SJCRH30 (cell line): ENCODE measurements at regions not wholly inside any gene's neighbourhood (a gene's known extent, or its start where the extent isn't known, plus 50 kb on each side); places are given as distances from the start of the nearest gene placed in this dataset.
"Not testable (repeated sequence)": the region's sequence is repeated elsewhere in the genome, so short reads cannot be mapped to it uniquely, and the experiment has no call there.

Source experiments
- DNase-seq, 2 experiments: peaks; one replicate each; pipeline ENCODE4 v3.0.0-alpha.2; 2015 to 2020
- H3K27ac ChIP-seq: fragments of 250-450 bp; sonication (Bioruptor Pico); 2 replicates; pipeline ENCODE4 v1.5.1; 2020; ENCODE audit warnings: mild to moderate bottlenecking, moderate library complexity
- H3K27me3 ChIP-seq: fragments of 250-450 bp; sonication (Bioruptor Pico); 2 replicates; pipeline ENCODE4 v1.5.1; 2020; ENCODE audit warnings: mild to moderate bottlenecking, moderate library complexity
- H3K36me3 ChIP-seq: fragments of 250-450 bp; sonication (Bioruptor Pico); 2 replicates; pipeline ENCODE4 v1.5.1; 2020; ENCODE audit warnings: mild to moderate bottlenecking, moderate library complexity
- H3K4me1 ChIP-seq: fragments of 250-450 bp; sonication (Bioruptor Pico); 2 replicates; pipeline ENCODE4 v1.5.1; 2020; ENCODE audit warnings: mild to moderate bottlenecking, moderate library complexity
- H3K4me3 ChIP-seq: fragments of 250-450 bp; sonication (Bioruptor Pico); 2 replicates; pipeline ENCODE4 v1.5.1; 2020; ENCODE audit warnings: mild to moderate bottlenecking, moderate library complexity
- H3K9me3 ChIP-seq: fragments of 250-450 bp; sonication (Bioruptor Pico); replicated peaks from 2 replicates; pipeline ENCODE4 v1.5.1; 2020; ENCODE audit warnings: mild to moderate bottlenecking, moderate library complexity

DNA sequence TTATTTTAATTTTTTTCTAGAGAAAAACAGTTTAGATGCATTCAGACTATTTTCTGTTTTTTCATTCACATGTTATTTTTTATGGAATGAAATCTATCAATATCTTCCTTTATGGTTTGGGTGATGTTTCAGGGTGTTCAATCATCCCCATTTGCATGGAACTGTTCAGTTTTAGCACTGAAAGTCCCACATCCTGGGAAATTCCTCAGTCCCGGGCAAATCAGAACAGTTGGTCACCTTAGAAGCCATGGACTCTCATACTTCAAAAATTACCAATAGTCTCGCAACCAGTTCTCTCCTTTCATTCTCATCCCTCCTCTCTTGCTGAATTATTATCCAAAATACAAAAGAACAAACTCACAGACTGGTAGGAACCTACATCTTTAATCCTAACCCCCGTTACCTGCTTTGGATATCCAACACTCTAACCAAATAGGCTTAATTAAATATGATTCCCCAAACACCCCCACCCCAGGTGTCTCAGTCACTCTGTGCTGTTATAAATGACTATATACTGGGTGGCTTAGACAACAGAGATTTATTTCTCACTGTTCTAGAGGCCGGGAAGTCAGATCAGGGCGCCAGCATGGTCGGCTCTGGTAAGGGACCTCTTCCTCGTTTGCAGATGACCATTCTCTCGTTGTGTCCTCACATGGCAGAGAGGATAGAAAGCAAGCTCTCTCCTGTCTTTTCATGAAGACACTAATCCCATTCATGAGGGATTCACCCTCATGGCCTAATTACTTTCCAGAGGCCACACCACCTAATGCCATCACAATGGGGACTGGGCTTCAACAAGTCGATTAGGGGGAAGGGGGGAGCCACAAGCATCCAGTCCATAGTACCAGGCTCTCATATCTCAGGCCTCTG, 57.7 kb upstream of the SLC1A4 start:
- Histone ChIP-seq H3K36me3 (no peaks in the 10 kb centered on the region), H3K9me3 (0 out of 2 replicates have a peak, but pooled peaks cover 2% of the 10 kb centered on the region), H3K27me3 (0 out of 2 replicates have a peak, but pooled peaks cover 5% of the 10 kb centered on the region), H3K4me3 (no peak overlapping the region), H3K27ac (no peak overlapping the region), H3K4me1 (no peaks in the 10 kb centered on the region)
- DNase-seq: no peak

DNA sequence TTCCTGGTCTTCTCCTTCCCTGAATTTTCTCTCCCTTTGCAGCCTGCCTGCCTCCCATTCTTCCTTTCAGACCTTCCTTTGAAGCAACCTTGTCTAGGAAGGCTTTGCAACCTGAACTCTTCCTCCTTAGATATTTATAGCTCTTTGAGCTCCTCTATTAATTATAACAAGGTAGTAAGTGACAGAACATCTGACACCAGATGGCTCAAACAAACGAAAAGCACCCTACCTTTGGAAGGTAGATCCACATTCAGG, 57.2 kb upstream of the SLC1A4 start:
- Histone ChIP-seq H3K4me1 (no peaks in the 10 kb centered on the region), H3K4me3 (no peak overlapping the region), H3K36me3 (no peaks in the 10 kb centered on the region), H3K27me3 (0 out of 2 replicates have a peak, but pooled peaks cover 5% of the 10 kb centered on the region), H3K27ac (no peak overlapping the region), H3K9me3 (0 out of 2 replicates have a peak, but pooled peaks cover 2% of the 10 kb centered on the region)
- no peak for DNase-seq

DNA sequence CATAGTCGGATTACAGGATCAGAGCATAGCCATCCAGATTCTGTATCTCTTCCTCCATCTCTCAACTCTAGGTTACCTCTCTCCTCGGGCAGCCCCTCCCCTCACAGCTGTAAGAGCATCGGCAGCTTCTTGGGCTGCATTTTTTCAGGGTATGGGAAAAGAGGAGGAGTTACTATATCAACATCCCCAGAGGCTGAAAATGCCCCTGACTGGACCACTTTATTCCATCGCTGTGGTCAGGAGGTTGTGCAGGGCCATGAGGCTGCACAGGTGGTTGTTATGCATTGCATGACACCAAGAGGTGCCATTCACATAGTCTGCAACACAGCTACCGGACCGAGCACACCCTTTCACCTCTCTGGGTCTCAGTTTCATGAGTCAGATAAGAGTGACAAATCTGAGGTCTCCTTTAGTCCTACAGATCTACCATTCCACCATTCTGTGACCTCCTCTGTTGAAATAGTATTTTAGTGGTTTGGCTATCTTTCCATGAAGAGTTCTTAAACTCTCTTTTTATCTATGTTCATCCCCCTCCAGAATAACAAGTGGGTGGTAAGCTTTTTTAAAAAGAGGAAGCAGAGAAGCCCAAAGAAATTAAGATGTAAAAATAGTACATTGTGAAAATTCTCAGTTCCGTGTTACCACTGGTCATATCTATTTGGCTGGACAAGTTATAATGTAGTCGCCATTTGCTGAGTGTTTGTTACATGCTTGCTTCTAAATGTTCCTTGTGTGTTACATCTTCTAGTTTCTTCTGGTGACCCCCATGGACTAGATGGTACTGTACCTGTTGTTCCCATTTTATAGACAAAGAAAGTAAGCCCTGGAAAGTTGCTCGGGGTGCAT, 56.6 kb upstream of the SLC1A4 start:
- H3K27ac ChIP-seq: no peak overlapping the region
- H3K27me3 ChIP-seq: 0 out of 2 replicates have a peak, but pooled peaks cover 5% of the 10 kb centered on the region
- no peak for DNase-seq
- H3K9me3 ChIP-seq: 0 out of 2 replicates have a peak, but pooled peaks cover 2% of the 10 kb centered on the region
- no peaks in the 10 kb centered on the region for H3K4me1 ChIP-seq
- H3K36me3 ChIP-seq: no peaks in the 10 kb centered on the region
- no peak overlapping the region for H3K4me3 ChIP-seq

DNA sequence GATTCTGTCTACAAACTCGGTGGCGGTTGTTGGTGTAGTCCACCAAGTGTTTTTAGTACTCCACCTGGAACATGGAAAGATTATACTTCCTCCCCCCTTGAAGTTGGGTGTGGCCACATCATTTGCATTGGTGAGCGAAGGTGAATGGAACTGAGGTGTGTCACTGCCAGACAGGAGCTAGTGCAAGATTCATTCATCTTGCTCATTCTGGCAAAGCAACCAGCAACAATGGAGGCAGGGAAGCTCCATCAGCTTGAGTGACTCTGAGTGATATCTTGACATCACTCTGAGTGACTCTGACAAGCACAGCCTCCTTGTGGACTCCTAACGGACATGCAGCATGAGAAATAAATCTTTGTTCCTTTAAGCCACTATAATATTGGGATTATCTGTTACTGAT, 54.7 kb upstream of the SLC1A4 start:
- H3K9me3 ChIP-seq: 0 out of 2 replicates have a peak, but pooled peaks cover 2% of the 10 kb centered on the region
- 0 out of 2 replicates have a peak, but pooled peaks cover 5% of the 10 kb centered on the region for H3K27me3 ChIP-seq
- no peak for DNase-seq
- no peak overlapping the region for H3K27ac ChIP-seq
- H3K36me3 ChIP-seq: no peaks in the 10 kb centered on the region
- no peak overlapping the region for H3K4me3 ChIP-seq
- H3K4me1 ChIP-seq: no peaks in the 10 kb centered on the region

DNA sequence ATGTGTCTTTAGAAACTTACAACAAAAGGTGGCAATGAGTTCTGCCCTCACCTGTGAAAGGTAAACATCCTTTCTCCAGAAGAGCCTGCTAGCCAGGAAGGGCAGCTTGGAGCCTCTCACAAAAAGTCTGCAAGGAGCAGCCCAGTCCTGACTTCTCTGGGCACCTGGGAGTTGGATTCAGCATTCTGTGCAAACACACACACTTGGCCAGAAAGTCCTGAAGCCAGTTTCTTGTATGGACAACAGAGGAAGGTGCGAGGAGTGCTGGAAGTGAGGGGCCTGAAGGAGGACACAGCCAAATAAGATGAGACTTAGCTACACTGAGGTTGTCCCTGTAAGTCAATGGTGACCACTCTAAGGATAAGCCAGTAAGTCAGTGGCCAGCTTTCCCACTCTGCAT, 52.4 kb upstream of the SLC1A4 start:
- Histone ChIP-seq H3K27me3 (0 out of 2 replicates have a peak, but pooled peaks cover 3% of the 10 kb centered on the region), H3K4me3 (no peak overlapping the region), H3K27ac (no peak overlapping the region), H3K36me3 (no peaks in the 10 kb centered on the region), H3K9me3 (0 out of 2 replicates have a peak, but pooled peaks cover 2% of the 10 kb centered on the region), H3K4me1 (no peaks in the 10 kb centered on the region)
- no peak for DNase-seq

DNA sequence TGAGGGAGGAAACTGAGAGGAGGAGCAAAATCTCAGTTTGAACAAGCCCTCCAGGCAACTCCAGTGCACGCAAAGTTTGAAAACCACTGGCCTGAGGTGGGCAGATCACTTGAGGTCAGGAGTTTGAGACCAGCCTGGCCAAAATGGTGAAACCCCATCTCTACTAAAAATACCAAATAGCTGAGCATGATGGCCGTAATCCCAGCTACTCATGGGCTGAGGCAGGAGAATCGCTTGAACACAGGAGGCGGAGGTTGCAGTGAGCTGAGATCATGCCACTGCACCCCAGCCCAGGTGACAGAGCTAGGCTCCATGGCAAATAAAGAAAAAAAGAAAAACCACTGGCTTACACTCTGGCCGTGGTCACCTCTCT, 51.9 kb upstream of the SLC1A4 start:
- not testable (repeated sequence) for H3K9me3 ChIP-seq, H3K36me3 ChIP-seq, DNase-seq, H3K27me3 ChIP-seq, H3K4me3 ChIP-seq, H3K4me1 ChIP-seq, H3K27ac ChIP-seq

DNA sequence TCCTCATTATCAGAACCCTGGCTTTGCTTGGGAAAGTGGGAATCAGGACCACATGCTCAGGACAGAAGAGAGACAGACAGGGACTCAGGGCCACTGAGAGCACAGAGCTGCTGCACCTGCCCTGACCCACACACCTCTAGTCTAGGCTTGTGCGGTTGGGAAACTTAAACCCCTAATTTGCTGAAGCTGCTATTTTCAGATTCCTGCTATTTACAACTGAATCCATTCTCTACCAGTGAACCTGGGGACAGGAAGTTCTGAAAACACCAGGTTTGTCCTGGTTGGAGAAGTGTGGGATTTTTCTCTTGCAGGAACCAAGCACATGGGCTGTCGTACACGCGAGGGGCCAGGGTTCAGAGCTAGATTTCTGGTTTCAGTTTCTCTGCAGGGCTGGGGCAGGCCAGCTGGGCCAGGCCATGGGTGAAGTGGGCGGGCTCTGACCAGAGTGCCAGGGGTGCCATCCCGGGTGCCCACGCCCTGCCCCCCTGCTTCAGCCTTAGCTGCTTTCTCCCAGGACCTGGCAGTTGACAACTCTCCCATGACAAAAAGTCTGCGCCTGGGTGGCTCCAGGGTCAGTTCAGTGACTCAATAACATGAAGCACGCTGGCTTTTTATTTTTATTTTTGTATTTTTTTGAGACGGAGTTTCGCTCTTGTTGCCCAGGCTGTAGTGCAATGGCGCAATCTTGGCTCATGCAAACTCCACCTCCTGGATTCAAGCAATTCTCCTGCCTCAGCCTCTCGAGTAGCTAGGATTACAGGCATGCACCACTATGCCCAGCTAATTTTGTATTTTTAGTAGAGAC, 51.3 kb upstream of the SLC1A4 start:
- Histone ChIP-seq H3K9me3 (0 out of 2 replicates have a peak, but pooled peaks cover 2% of the 10 kb centered on the region), H3K36me3 (no peaks in the 10 kb centered on the region), H3K27ac (no peak overlapping the region), H3K4me1 (no peaks in the 10 kb centered on the region), H3K27me3 (no peaks in the 10 kb centered on the region), H3K4me3 (no peak overlapping the region)
- DNase-seq: no peak

DNA sequence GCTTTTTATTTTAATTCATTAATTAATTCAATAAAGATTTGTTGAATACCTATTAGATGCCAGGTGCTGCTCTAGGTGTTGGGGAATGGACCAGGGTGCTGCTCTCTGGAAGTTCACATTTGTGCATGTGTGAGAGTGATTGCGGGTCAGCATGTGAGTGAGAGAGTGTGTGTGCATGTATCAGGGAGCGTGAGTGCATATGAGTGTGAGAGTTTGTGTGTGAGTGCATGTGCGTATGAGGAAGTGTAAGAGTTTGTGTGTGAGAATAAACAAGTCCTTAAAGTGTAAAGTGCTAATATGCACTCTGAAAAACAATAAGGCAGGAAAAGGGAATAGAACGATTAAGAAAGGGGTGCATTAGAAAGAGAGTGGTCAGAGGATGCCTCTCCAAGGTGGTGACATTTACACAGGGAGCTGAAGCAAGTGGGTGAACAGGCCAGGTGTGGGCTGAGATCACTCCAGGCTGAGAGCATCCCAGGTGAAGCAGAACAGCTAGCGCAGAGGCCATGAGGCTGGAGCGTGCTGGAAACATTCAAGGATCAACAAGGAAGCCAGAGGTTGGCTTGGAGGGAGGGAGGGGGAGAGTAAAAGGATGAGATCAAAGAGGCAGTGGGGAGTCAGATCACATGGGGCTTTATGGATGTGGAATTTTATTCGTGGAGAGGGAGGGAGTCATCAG, 50.5 kb upstream of the SLC1A4 start:
- H3K27me3 ChIP-seq: no peaks in the 10 kb centered on the region

DNA sequence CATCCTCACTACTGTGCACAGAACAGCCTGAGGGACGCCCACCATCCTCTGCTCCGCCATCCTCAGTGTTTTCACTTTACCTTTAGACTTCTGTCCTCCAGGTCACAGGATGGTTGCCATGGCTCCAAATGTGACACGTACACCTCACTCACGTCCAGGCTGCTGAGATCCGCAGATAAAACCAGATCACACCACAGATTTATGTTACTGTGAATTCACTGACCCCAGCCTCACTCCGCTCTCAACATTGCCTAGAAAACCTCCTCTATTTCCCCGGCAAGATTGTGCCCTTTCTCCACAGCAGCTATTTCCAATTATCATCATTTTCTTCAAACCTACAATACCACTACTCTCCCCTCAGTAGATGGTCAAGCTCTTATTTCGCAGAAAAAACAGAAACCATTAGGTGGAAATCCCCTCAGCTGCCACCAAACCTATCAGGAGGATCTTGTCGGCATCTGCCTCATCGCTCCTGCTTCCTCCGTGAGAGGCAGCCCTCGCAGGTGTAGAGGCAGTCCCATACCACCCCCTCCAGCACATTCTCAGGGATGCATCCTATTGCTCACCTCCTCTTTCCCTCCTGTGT, 49.8 kb upstream of the SLC1A4 start:
- DNase-seq: no peak
- Histone ChIP-seq H3K9me3 (0 out of 2 replicates have a peak, but pooled peaks cover 2% of the 10 kb centered on the region), H3K27ac (no peak overlapping the region), H3K4me1 (no peaks in the 10 kb centered on the region), H3K36me3 (no peaks in the 10 kb centered on the region), H3K27me3 (no peaks in the 10 kb centered on the region), H3K4me3 (no peak overlapping the region)

More for the DNA sequence above, 50.5 kb upstream of the SLC1A4 start:
- no peak for DNase-seq
- Histone ChIP-seq H3K9me3 (0 out of 2 replicates have a peak, but pooled peaks cover 2% of the 10 kb centered on the region), H3K36me3 (no peaks in the 10 kb centered on the region), H3K4me3 (no peak overlapping the region), H3K27ac (no peak overlapping the region), H3K4me1 (no peaks in the 10 kb centered on the region)
